COLO668 (cell line): ENCODE measurements at regions not wholly inside any gene's neighbourhood (a gene's known extent, or its start where the extent isn't known, plus 50 kb on each side); places are given as distances from the start of the nearest gene placed in this dataset.
"Not testable (repeated sequence)": the region's sequence is repeated elsewhere in the genome, so short reads cannot be mapped to it uniquely, and the experiment has no call there.

Experiments
- DNase-seq: peaks from one replicate; lab custom pipeline; 2025; ENCODE audit not compliant: unreplicated experiment; lab: John Stamatoyannopoulos, UW

- DNase-seq, result no peak
Observed at GRCh38 chr6:15017261-15017660, 228.6 kb upstream of the JARID2 start.

- DNase-seq, result no peak
Observed at GRCh38 chr6:15017803-15018202, 228.1 kb upstream of the JARID2 start.

GRCh38 chr6:15020119-15020770, 225.6 kb upstream of the JARID2 start:
- no peak for DNase-seq

GRCh38 chr6:15021074-15021473, 224.8 kb upstream of the JARID2 start:
- DNase-seq, result no peak

- not testable (repeated sequence) for DNase-seq
Observed at GRCh38 chr6:15023018-15023417, 222.9 kb upstream of the JARID2 start.

GRCh38 chr6:15023448-15023847, 222.4 kb upstream of the JARID2 start:
- DNase-seq, result no peak

- DNase-seq, result no peak
Observed at GRCh38 chr6:15025446-15025845, 220.4 kb upstream of the JARID2 start.

- DNase-seq, result peak; percentile 75
Observed at GRCh38 chr6:15026832-15027231, 219.0 kb upstream of the JARID2 start.

GRCh38 chr6:15027472-15027871, 218.4 kb upstream of the JARID2 start:
- no peak for DNase-seq

GRCh38 chr6:15032015-15032414, 213.9 kb upstream of the JARID2 start:
- DNase-seq, result no peak

GRCh38 chr6:15033850-15034203, 212.0 kb upstream of the JARID2 start:
- peak; percentile 3 for DNase-seq

- DNase-seq, result peak; percentile 79
Observed at GRCh38 chr6:15036690-15037245, 209.1 kb upstream of the JARID2 start.

GRCh38 chr6:15037253-15037652, 208.6 kb upstream of the JARID2 start:
- no peak for DNase-seq

- DNase-seq, result no peak
Observed at GRCh38 chr6:15038013-15038791, 207.7 kb upstream of the JARID2 start.

GRCh38 chr6:15039136-15039535, 206.7 kb upstream of the JARID2 start:
- no peak for DNase-seq

- DNase-seq, result no peak
Observed at GRCh38 chr6:15042938-15043337, 202.9 kb upstream of the JARID2 start.

- no peak for DNase-seq
Observed at GRCh38 chr6:15044146-15044882, 201.6 kb upstream of the JARID2 start.

GRCh38 chr6:15044948-15045347, 200.9 kb upstream of the JARID2 start:
- no peak for DNase-seq

GRCh38 chr6:15046751-15047150, 199.1 kb upstream of the JARID2 start:
- DNase-seq, result no peak

- DNase-seq, result no peak
Observed at GRCh38 chr6:15048367-15048766, 197.5 kb upstream of the JARID2 start.

- no peak for DNase-seq
Observed at GRCh38 chr6:15058200-15059061, 187.4 kb upstream of the JARID2 start.
